Testis (tissue), 2 donors: ENCODE measurements at regions not wholly inside any gene's neighbourhood (a gene's known extent, or its start where the extent isn't known, plus 50 kb on each side); places are given as distances from the start of the nearest gene placed in this dataset.
"Not testable (repeated sequence)": the region's sequence is repeated elsewhere in the genome, so short reads cannot be mapped to it uniquely, and the experiment has no call there.

Experiments used
- DNase-seq: peaks from one replicate; pipeline ENCODE4 v3.0.0-alpha.2; 2019
- H3K27ac ChIP-seq, 2 donors: fragments of 200-600 bp; sonication (generic); one replicate each; pipeline ENCODE4 v1.5.1; 2019
- H3K27me3 ChIP-seq: fragments of 200-600 bp; sonication (generic); one replicate; pipeline ENCODE4 v1.5.1; 2019
- H3K36me3 ChIP-seq: fragments of 200-600 bp; sonication (generic); one replicate; pipeline ENCODE4 v1.5.1; 2017; ENCODE audit warnings: low read depth; ENCODE audit errors: missing control alignments
- H3K4me1 ChIP-seq: fragments of 200-600 bp; sonication (generic); one replicate; pipeline ENCODE4 v1.5.1; 2019
- H3K4me3 ChIP-seq, 2 donors: fragments of 200-600 bp; sonication (generic); one replicate each; pipeline ENCODE4 v1.5.1; 2017 to 2019
- H3K9me3 ChIP-seq: fragments of 200-600 bp; sonication (generic); one replicate; pipeline ENCODE4 v1.5.1; 2017
- CTCF ChIP-seq, 3 experiments: fragments of 450-650 bp in 2 of 3; fragments of 200-600 bp in 1 of 3; sonication (generic) in 1 of 3; IDR thresholded peaks; one replicate each; pipeline ENCODE4 v1.5.1; 2016 to 2019; ENCODE audit warnings: antibody characterized with exemption in 3 of 3, mild to moderate bottlenecking in 2 of 3, moderate library complexity in 1 of 3
- POLR2A ChIP-seq: fragments of 450-650 bp; IDR thresholded peaks from one replicate; pipeline ENCODE4 v1.6.1; 2017; ENCODE audit warnings: antibody characterized with exemption, mild to moderate bottlenecking, moderate library complexity
- WGBS, 2 donors: methylation state at CpG; one replicate each; pipeline ENCODE4 v1.1.5; 2018; 5-methylcytosine and 5-hydroxymethylcytosine counted together
- intact Hi-C: fragments of 100-400 bp; cut with DNase I; formaldehyde crosslinking; loops from one replicate; pipeline ENCODE4 v1.15.1; 2023; ENCODE audit warnings: low total_unique reads

GRCh38 chr9:106039151-106039935 lies 345.0 kb downstream of the TMEM38B start:
- WGBS, 2 donors: 78 to 89% methylated on average over 5 of the region's 5 CpGs
- Histone ChIP-seq H3K36me3 (no peaks in the 10 kb centered on the region), H3K27ac (no peak overlapping the region), H3K9me3 (no peaks in the 10 kb centered on the region), H3K27me3 (no peaks in the 10 kb centered on the region), H3K4me1 (no peaks in the 10 kb centered on the region), H3K4me3 (no peak overlapping the region)
- intact Hi-C loops: no loop called here
- TF ChIP-seq CTCF (IDR thresholded peaks at IDR 0.05) (no peak), POLR2A (no peak)
- DNase-seq: no peak

- intact Hi-C loops, H3K9me3 ChIP-seq, DNase-seq, H3K27ac ChIP-seq, H3K27me3 ChIP-seq, H3K36me3 ChIP-seq, H3K4me1 ChIP-seq, H3K4me3 ChIP-seq: not testable (repeated sequence)
- 90 to 100% methylated on average over 1 of the region's 1 CpG for WGBS, 2 donors
These were observed 347.6 kb downstream of the TMEM38B start for GRCh38 chr9:106041920-106042319.

- TF ChIP-seq POLR2A (no peak), CTCF (IDR thresholded peaks at IDR 0.05) (no peak)
- WGBS, 2 donors: 86 to 91% methylated on average over 3 of the region's 3 CpGs
- Histone ChIP-seq H3K27me3 (no peaks in the 10 kb centered on the region), H3K4me1 (no peaks in the 10 kb centered on the region), H3K9me3 (no peaks in the 10 kb centered on the region), H3K27ac (no peak overlapping the region), H3K36me3 (no peaks in the 10 kb centered on the region), H3K4me3 (no peak overlapping the region)
- DNase-seq: no peak
- intact Hi-C loops: no loop called here
These were observed 357.2 kb downstream of the TMEM38B start for GRCh38 chr9:106051545-106051944.

- Histone ChIP-seq H3K9me3 (no peaks in the 10 kb centered on the region), H3K27ac (no peak overlapping the region), H3K36me3 (no peaks in the 10 kb centered on the region), H3K27me3 (no peaks in the 10 kb centered on the region), H3K4me3 (no peak overlapping the region), H3K4me1 (no peaks in the 10 kb centered on the region)
- intact Hi-C loops: no loop called here
- DNase-seq: no peak
- WGBS, 2 donors: 75 to 78% methylated on average over 2 of the region's 2 CpGs
- no peak for TF ChIP-seq POLR2A
- TF ChIP-seq CTCF (IDR thresholded peaks at IDR 0.05): no peak
These were observed 357.8 kb downstream of the TMEM38B start for GRCh38 chr9:106052166-106052565.

- TF ChIP-seq POLR2A: no peak
- no peak for TF ChIP-seq CTCF (IDR thresholded peaks at IDR 0.05)
- Histone ChIP-seq H3K36me3 (no peaks in the 10 kb centered on the region), H3K4me3 (no peak overlapping the region), H3K9me3 (no peaks in the 10 kb centered on the region), H3K27me3 (no peaks in the 10 kb centered on the region), H3K4me1 (no peaks in the 10 kb centered on the region), H3K27ac (no peak overlapping the region)
- no peak for DNase-seq
- intact Hi-C loops: no loop called here
- 69 to 82% methylated on average over 2 of the region's 2 CpGs for WGBS, 2 donors
These were observed 358.4 kb downstream of the TMEM38B start for GRCh38 chr9:106052735-106053134.
